Endothelial cell of umbilical vein (primary cell): ENCODE measurements at regions not wholly inside any gene's neighbourhood (a gene's known extent, or its start where the extent isn't known, plus 50 kb on each side); places are given as distances from the start of the nearest gene placed in this dataset.

ENCODE experiments used
- BruUV-seq: library from RNA; stranded (reverse); fragments of 400-500 nt; replicated peaks from 2 replicates; lab custom pipeline; 2021; lab: Mats Ljungman, UMichigan
- CTCF ChIA-PET: fragments of 300-600, 350-600 bp; sonication (Branson Sonifier 250); formaldehyde crosslinking; loops from one replicate; lab custom pipeline; 2021; ENCODE audit warnings: antibody characterized with exemption, inconsistent platforms; lab: Charles Lee
- POLR2A ChIA-PET: fragments of 300-600, 350-600 bp; sonication (Branson Sonifier 250); formaldehyde crosslinking; loops from one replicate; lab custom pipeline; 2021; ENCODE audit warnings: antibody characterized with exemption, inconsistent platforms; lab: Charles Lee
- DNase-seq: peaks from one replicate; pipeline ENCODE4 v3.0.0-alpha.2; 2011; ENCODE audit warnings: low read depth, low spot score
- FAIRE-seq: peaks from 2 replicates; lab custom pipeline; 2011; peaks lifted over from hg19 to GRCh38; lab: Jason Lieb, UNC
- H2AFZ ChIP-seq: 2 replicates; pipeline ENCODE4 v1.6.0; 2012; ENCODE audit warnings: low read depth, low read length, control low read depth, inconsistent platforms
- H3K27ac ChIP-seq: 2 replicates; pipeline ENCODE4 v1.5.1; 2011; ENCODE audit warnings: low read depth, mild to moderate bottlenecking, control low read depth, low read length, moderate library complexity; ENCODE audit not compliant: insufficient read depth
- H3K27me3 ChIP-seq, 2 experiments: 2 replicates each; pipeline versions ENCODE4 v1.6.0 to v1.6.1; 2011; ENCODE audit warnings: low read length in 2 of 2, mixed read lengths in 1 of 2; ENCODE audit not compliant: control insufficient read depth in 2 of 2, insufficient read depth in 2 of 2
- H3K36me3 ChIP-seq, 2 experiments: 2 replicates in 1 of 2; 3 replicates in 1 of 2; pipeline ENCODE4 v1.5.1; 2011; ENCODE audit warnings: low read length in 2 of 2, mild to moderate bottlenecking in 1 of 2, moderate library complexity in 1 of 2; ENCODE audit not compliant: control insufficient read depth in 2 of 2, insufficient read depth in 2 of 2; ENCODE audit errors: extremely low read depth in 1 of 2
- H3K4me1 ChIP-seq: 3 replicates; pipeline ENCODE4 v1.5.1; 2011; ENCODE audit warnings: mild to moderate bottlenecking, low read length; ENCODE audit not compliant: control insufficient read depth, insufficient read depth; ENCODE audit errors: extremely low read depth
- H3K4me2 ChIP-seq: 2 replicates; pipeline ENCODE4 v1.6.1; 2011; ENCODE audit warnings: low read length, control low read depth, mixed read lengths; ENCODE audit not compliant: insufficient read depth
- H3K4me3 ChIP-seq, 3 experiments: fragments of 200-600 bp in 1 of 3; sonication (generic), shearing (Covaris generic) in 1 of 3; replicated peaks in 1 of 3; 2 replicates each; pipeline ENCODE4 v1.5.1; 2011 to 2016; ENCODE audit warnings: control low read depth in 3 of 3, low read length in 3 of 3, mild to moderate bottlenecking in 2 of 3, inconsistent platforms in 1 of 3, low read depth in 1 of 3, moderate library complexity in 1 of 3; ENCODE audit not compliant: insufficient read depth in 1 of 3
- H3K79me2 ChIP-seq: 2 replicates; pipeline ENCODE4 v1.6.0; 2012; ENCODE audit warnings: low read length, inconsistent platforms; ENCODE audit not compliant: control insufficient read depth, insufficient read depth
- H3K9ac ChIP-seq: replicated peaks from 2 replicates; pipeline ENCODE3; 2011; ENCODE audit warnings: low read length, control low read depth; ENCODE audit not compliant: insufficient read depth; ENCODE audit errors: extremely low read depth
- H3K9me1 ChIP-seq: replicated peaks from 3 replicates; pipeline ENCODE4 v1.6.0; 2011; ENCODE audit warnings: mild to moderate bottlenecking, low read length; ENCODE audit not compliant: control insufficient read depth, insufficient read depth; ENCODE audit errors: extremely low read depth
- H3K9me3 ChIP-seq: replicated peaks from 2 replicates; pipeline ENCODE4 v1.5.1; 2012; ENCODE audit warnings: low read length, inconsistent platforms; ENCODE audit not compliant: control insufficient read depth, insufficient read depth
- H4K20me1 ChIP-seq: replicated peaks from 2 replicates; pipeline ENCODE3; 2011; ENCODE audit warnings: mild to moderate bottlenecking, low read length; ENCODE audit not compliant: control insufficient read depth, insufficient read depth; ENCODE audit errors: extremely low read depth
- CTCF ChIP-seq, 2 donors: IDR thresholded peaks; 1 replicate in 1 of 2; 2 replicates in 1 of 2; pipeline ENCODE4 v1.5.1; 2011; ENCODE audit warnings: low read length in 2 of 2, mild to moderate bottlenecking in 2 of 2, moderate library complexity in 2 of 2, control low read depth in 1 of 2, inconsistent platforms in 1 of 2, low read depth in 1 of 2; ENCODE audit not compliant: insufficient read depth in 1 of 2; ENCODE audit errors: extremely low read depth in 1 of 2
- EZH2 ChIP-seq: IDR thresholded peaks from 2 replicates; pipeline ENCODE4 v1.6.1; 2012; ENCODE audit warnings: borderline replicate concordance, low read depth, mild to moderate bottlenecking, moderate library complexity, low read length, inconsistent platforms; ENCODE audit not compliant: severe bottlenecking
- FOS ChIP-seq: IDR thresholded peaks from 2 replicates; pipeline ENCODE4 v1.6.1; 2011; ENCODE audit warnings: mild to moderate bottlenecking, low read length, moderate library complexity, borderline replicate concordance; ENCODE audit not compliant: insufficient read depth
- GATA2 ChIP-seq: IDR thresholded peaks from 2 replicates; pipeline ENCODE4 v1.7.0; 2011; ENCODE audit warnings: low read depth, mild to moderate bottlenecking, moderate library complexity, mixed read lengths, low read length; ENCODE audit not compliant: insufficient read length, insufficient read depth
- JUN ChIP-seq: IDR thresholded peaks from 2 replicates; pipeline ENCODE4 v1.6.1; 2011; ENCODE audit warnings: borderline replicate concordance, low read depth; ENCODE audit not compliant: insufficient read length, insufficient read depth
- MAX ChIP-seq: IDR thresholded peaks from 2 replicates; pipeline ENCODE4 v1.6.1; 2011; ENCODE audit not compliant: insufficient read depth, insufficient read length
- MYC ChIP-seq: IDR thresholded peaks from one replicate; pipeline ENCODE4 v1.6.1; 2011; ENCODE audit warnings: mild to moderate bottlenecking, low read depth, low read length
- POLR2A ChIP-seq: IDR thresholded peaks from 2 replicates; pipeline ENCODE4 v1.6.1; 2012; ENCODE audit warnings: low read depth, mild to moderate bottlenecking, control low read depth, low read length
- POLR2AphosphoS5 ChIP-seq: IDR thresholded peaks from 2 replicates; pipeline ENCODE4 v1.6.1; 2012; ENCODE audit warnings: low read depth, mild to moderate bottlenecking, control low read depth, low read length, moderate library complexity; ENCODE audit not compliant: insufficient read depth
- dilution Hi-C: fragments of 300-500 bp; cut with MboI; formaldehyde crosslinking; loops from one replicate; pipeline ENCODE4 v1.15.0; 2019; ENCODE audit warnings: low sequenced_read_pairs; ENCODE audit not compliant: extremely low pct_ligation_motif_present
- intact Hi-C: fragments of 100-400 bp; cut with micrococcal nuclease; formaldehyde crosslinking; loops from one replicate; pipeline ENCODE4 v1.10.0; 2022

GRCh38 chr20:21798384-21798783, 92.9 kb downstream of the PAX1 start:
- intact Hi-C loops (no loop called here), dilution Hi-C loops (no loop called here)
- no peaks in the 10 kb centered on the region for H3K27me3 ChIP-seq
- no peaks in the 10 kb centered on the region for H3K36me3 ChIP-seq
- BruUV-seq = no TSS peak
- CTCF ChIA-PET = no interaction called here
- H3K9me1 ChIP-seq = no peaks in the 10 kb centered on the region
- H3K9me3 ChIP-seq = peaks cover 10% of the 10 kb centered on the region
- no peak for TF ChIP-seq POLR2A
- no peak for TF ChIP-seq GATA2
- no peak for TF ChIP-seq FOS
- no peak for TF ChIP-seq CTCF (IDR thresholded peaks at IDR 0.05; ENCODE audit: extremely low read depth in 1 of 2, insufficient read depth in 1 of 2, low read depth in 1 of 2, low read length in 2 of 2)
- no peak for TF ChIP-seq EZH2
- no peak for TF ChIP-seq JUN
- TF ChIP-seq MAX = no peak
- TF ChIP-seq MYC = no peak
- no peak for TF ChIP-seq POLR2AphosphoS5
- no peaks in the 10 kb centered on the region for H3K4me1 ChIP-seq
- POLR2A ChIA-PET = no interaction called here
- H3K9ac ChIP-seq = no peak overlapping the region
- no peak overlapping the region for H3K4me3 ChIP-seq
- H3K4me2 ChIP-seq = no peak overlapping the region
- DNase-seq (no peak), FAIRE-seq (no peak)
- H2AFZ ChIP-seq = no peak overlapping the region
- no peaks in the 10 kb centered on the region for H4K20me1 ChIP-seq
- H3K79me2 ChIP-seq = no peaks in the 10 kb centered on the region
- no peak overlapping the region for H3K27ac ChIP-seq
